Endothelial cell of umbilical vein (primary cell): ENCODE measurements at regions not wholly inside any gene's neighbourhood (a gene's known extent, or its start where the extent isn't known, plus 50 kb on each side); places are given as distances from the start of the nearest gene placed in this dataset.

Experiments used
- BruUV-seq: library from RNA; stranded (reverse); fragments of 400-500 nt; replicated peaks from 2 replicates; lab custom pipeline; 2021; lab: Mats Ljungman, UMichigan
- CTCF ChIA-PET: fragments of 300-600, 350-600 bp; sonication (Branson Sonifier 250); formaldehyde crosslinking; loops from one replicate; lab custom pipeline; 2021; ENCODE audit warnings: antibody characterized with exemption, inconsistent platforms; lab: Charles Lee
- POLR2A ChIA-PET: fragments of 300-600, 350-600 bp; sonication (Branson Sonifier 250); formaldehyde crosslinking; loops from one replicate; lab custom pipeline; 2021; ENCODE audit warnings: antibody characterized with exemption, inconsistent platforms; lab: Charles Lee
- DNase-seq: peaks from one replicate; pipeline ENCODE4 v3.0.0-alpha.2; 2011; ENCODE audit warnings: low read depth, low spot score
- FAIRE-seq: peaks from 2 replicates; lab custom pipeline; 2011; peaks lifted over from hg19 to GRCh38; lab: Jason Lieb, UNC
- H2AFZ ChIP-seq: 2 replicates; pipeline ENCODE4 v1.6.0; 2012; ENCODE audit warnings: low read depth, low read length, control low read depth, inconsistent platforms
- H3K27ac ChIP-seq: 2 replicates; pipeline ENCODE4 v1.5.1; 2011; ENCODE audit warnings: low read depth, mild to moderate bottlenecking, control low read depth, low read length, moderate library complexity; ENCODE audit not compliant: insufficient read depth
- H3K27me3 ChIP-seq, 2 experiments: 2 replicates each; pipeline versions ENCODE4 v1.6.0 to v1.6.1; 2011; ENCODE audit warnings: low read length in 2 of 2, mixed read lengths in 1 of 2; ENCODE audit not compliant: control insufficient read depth in 2 of 2, insufficient read depth in 2 of 2
- H3K36me3 ChIP-seq, 2 experiments: 2 replicates in 1 of 2; 3 replicates in 1 of 2; pipeline ENCODE4 v1.5.1; 2011; ENCODE audit warnings: low read length in 2 of 2, mild to moderate bottlenecking in 1 of 2, moderate library complexity in 1 of 2; ENCODE audit not compliant: control insufficient read depth in 2 of 2, insufficient read depth in 2 of 2; ENCODE audit errors: extremely low read depth in 1 of 2
- H3K4me1 ChIP-seq: 3 replicates; pipeline ENCODE4 v1.5.1; 2011; ENCODE audit warnings: mild to moderate bottlenecking, low read length; ENCODE audit not compliant: control insufficient read depth, insufficient read depth; ENCODE audit errors: extremely low read depth
- H3K4me2 ChIP-seq: 2 replicates; pipeline ENCODE4 v1.6.1; 2011; ENCODE audit warnings: low read length, control low read depth, mixed read lengths; ENCODE audit not compliant: insufficient read depth
- H3K4me3 ChIP-seq, 3 experiments: fragments of 200-600 bp in 1 of 3; sonication (generic), shearing (Covaris generic) in 1 of 3; replicated peaks in 1 of 3; 2 replicates each; pipeline ENCODE4 v1.5.1; 2011 to 2016; ENCODE audit warnings: control low read depth in 3 of 3, low read length in 3 of 3, mild to moderate bottlenecking in 2 of 3, inconsistent platforms in 1 of 3, low read depth in 1 of 3, moderate library complexity in 1 of 3; ENCODE audit not compliant: insufficient read depth in 1 of 3
- H3K79me2 ChIP-seq: 2 replicates; pipeline ENCODE4 v1.6.0; 2012; ENCODE audit warnings: low read length, inconsistent platforms; ENCODE audit not compliant: control insufficient read depth, insufficient read depth
- H3K9ac ChIP-seq: replicated peaks from 2 replicates; pipeline ENCODE3; 2011; ENCODE audit warnings: low read length, control low read depth; ENCODE audit not compliant: insufficient read depth; ENCODE audit errors: extremely low read depth
- H3K9me1 ChIP-seq: replicated peaks from 3 replicates; pipeline ENCODE4 v1.6.0; 2011; ENCODE audit warnings: mild to moderate bottlenecking, low read length; ENCODE audit not compliant: control insufficient read depth, insufficient read depth; ENCODE audit errors: extremely low read depth
- H3K9me3 ChIP-seq: replicated peaks from 2 replicates; pipeline ENCODE4 v1.5.1; 2012; ENCODE audit warnings: low read length, inconsistent platforms; ENCODE audit not compliant: control insufficient read depth, insufficient read depth
- H4K20me1 ChIP-seq: replicated peaks from 2 replicates; pipeline ENCODE3; 2011; ENCODE audit warnings: mild to moderate bottlenecking, low read length; ENCODE audit not compliant: control insufficient read depth, insufficient read depth; ENCODE audit errors: extremely low read depth
- EZH2 ChIP-seq: IDR thresholded peaks from 2 replicates; pipeline ENCODE4 v1.6.1; 2012; ENCODE audit warnings: borderline replicate concordance, low read depth, mild to moderate bottlenecking, moderate library complexity, low read length, inconsistent platforms; ENCODE audit not compliant: severe bottlenecking
- FOS ChIP-seq: IDR thresholded peaks from 2 replicates; pipeline ENCODE4 v1.6.1; 2011; ENCODE audit warnings: mild to moderate bottlenecking, low read length, moderate library complexity, borderline replicate concordance; ENCODE audit not compliant: insufficient read depth
- GATA2 ChIP-seq: IDR thresholded peaks from 2 replicates; pipeline ENCODE4 v1.7.0; 2011; ENCODE audit warnings: low read depth, mild to moderate bottlenecking, moderate library complexity, mixed read lengths, low read length; ENCODE audit not compliant: insufficient read length, insufficient read depth
- JUN ChIP-seq: IDR thresholded peaks from 2 replicates; pipeline ENCODE4 v1.6.1; 2011; ENCODE audit warnings: borderline replicate concordance, low read depth; ENCODE audit not compliant: insufficient read length, insufficient read depth
- MYC ChIP-seq: IDR thresholded peaks from one replicate; pipeline ENCODE4 v1.6.1; 2011; ENCODE audit warnings: mild to moderate bottlenecking, low read depth, low read length
- POLR2A ChIP-seq: IDR thresholded peaks from 2 replicates; pipeline ENCODE4 v1.6.1; 2012; ENCODE audit warnings: low read depth, mild to moderate bottlenecking, control low read depth, low read length
- POLR2AphosphoS5 ChIP-seq: IDR thresholded peaks from 2 replicates; pipeline ENCODE4 v1.6.1; 2012; ENCODE audit warnings: low read depth, mild to moderate bottlenecking, control low read depth, low read length, moderate library complexity; ENCODE audit not compliant: insufficient read depth
- dilution Hi-C: fragments of 300-500 bp; cut with MboI; formaldehyde crosslinking; loops from one replicate; pipeline ENCODE4 v1.15.0; 2019; ENCODE audit warnings: low sequenced_read_pairs; ENCODE audit not compliant: extremely low pct_ligation_motif_present
- intact Hi-C: fragments of 100-400 bp; cut with micrococcal nuclease; formaldehyde crosslinking; loops from one replicate; pipeline ENCODE4 v1.10.0; 2022
- TF ChIP-seq, protein P1 (sequence below), 2 donors: IDR thresholded peaks; 1 replicate in 1 of 2; 2 replicates in 1 of 2; pipeline ENCODE4 v1.5.1; 2011; ENCODE audit warnings: low read length in 2 of 2, mild to moderate bottlenecking in 2 of 2, moderate library complexity in 2 of 2, control low read depth in 1 of 2, inconsistent platforms in 1 of 2, low read depth in 1 of 2; ENCODE audit not compliant: insufficient read depth in 1 of 2; ENCODE audit errors: extremely low read depth in 1 of 2
- TF ChIP-seq, protein P2 (sequence below): IDR thresholded peaks from 2 replicates; pipeline ENCODE4 v1.6.1; 2011; ENCODE audit not compliant: insufficient read depth, insufficient read length

DNA sequence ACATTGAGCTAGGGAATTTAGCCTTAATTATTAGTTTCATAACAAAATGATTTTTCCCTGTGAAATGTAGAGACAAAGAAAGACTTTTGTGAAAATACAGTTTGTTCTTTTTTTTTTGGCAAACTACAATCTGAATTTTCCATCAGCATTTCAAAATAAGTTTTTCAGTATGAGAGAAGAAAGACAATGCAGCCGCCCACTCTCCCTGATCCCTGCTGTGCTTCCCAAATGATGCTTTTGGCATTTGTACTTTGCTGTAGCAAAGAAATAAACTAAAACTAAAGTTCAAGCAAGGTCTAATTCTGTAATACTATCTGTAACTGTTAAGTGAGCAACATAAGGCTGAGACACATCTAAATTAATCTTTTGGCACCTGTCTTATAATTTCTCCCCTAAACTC is 782.2 kb downstream of the VGLL3 start:
- no peak overlapping the region for H3K27ac ChIP-seq
- dilution Hi-C loops: no loop called here
- no TSS peak for BruUV-seq
- no peaks in the 10 kb centered on the region for H3K27me3 ChIP-seq
- H3K4me1 ChIP-seq: no peaks in the 10 kb centered on the region
- no peak overlapping the region for H3K4me2 ChIP-seq
- H4K20me1 ChIP-seq: no peaks in the 10 kb centered on the region
- H3K9ac ChIP-seq: no peak overlapping the region
- H3K4me3 ChIP-seq: no peak overlapping the region
- no peak for FAIRE-seq
- TF ChIP-seq JUN (no peak), POLR2AphosphoS5 (no peak), MYC (no peak), GATA2 (no peak), FOS (no peak), EZH2 (no peak), POLR2A (no peak)
- TF ChIP-seq, protein P1, sequence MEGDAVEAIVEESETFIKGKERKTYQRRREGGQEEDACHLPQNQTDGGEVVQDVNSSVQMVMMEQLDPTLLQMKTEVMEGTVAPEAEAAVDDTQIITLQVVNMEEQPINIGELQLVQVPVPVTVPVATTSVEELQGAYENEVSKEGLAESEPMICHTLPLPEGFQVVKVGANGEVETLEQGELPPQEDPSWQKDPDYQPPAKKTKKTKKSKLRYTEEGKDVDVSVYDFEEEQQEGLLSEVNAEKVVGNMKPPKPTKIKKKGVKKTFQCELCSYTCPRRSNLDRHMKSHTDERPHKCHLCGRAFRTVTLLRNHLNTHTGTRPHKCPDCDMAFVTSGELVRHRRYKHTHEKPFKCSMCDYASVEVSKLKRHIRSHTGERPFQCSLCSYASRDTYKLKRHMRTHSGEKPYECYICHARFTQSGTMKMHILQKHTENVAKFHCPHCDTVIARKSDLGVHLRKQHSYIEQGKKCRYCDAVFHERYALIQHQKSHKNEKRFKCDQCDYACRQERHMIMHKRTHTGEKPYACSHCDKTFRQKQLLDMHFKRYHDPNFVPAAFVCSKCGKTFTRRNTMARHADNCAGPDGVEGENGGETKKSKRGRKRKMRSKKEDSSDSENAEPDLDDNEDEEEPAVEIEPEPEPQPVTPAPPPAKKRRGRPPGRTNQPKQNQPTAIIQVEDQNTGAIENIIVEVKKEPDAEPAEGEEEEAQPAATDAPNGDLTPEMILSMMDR (IDR thresholded peaks at IDR 0.05; ENCODE audit: extremely low read depth in 1 of 2, insufficient read depth in 1 of 2, low read depth in 1 of 2, low read length in 2 of 2): no peak
- TF ChIP-seq, protein P2, sequence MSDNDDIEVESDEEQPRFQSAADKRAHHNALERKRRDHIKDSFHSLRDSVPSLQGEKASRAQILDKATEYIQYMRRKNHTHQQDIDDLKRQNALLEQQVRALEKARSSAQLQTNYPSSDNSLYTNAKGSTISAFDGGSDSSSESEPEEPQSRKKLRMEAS: no peak
- CTCF ChIA-PET: no interaction called here
- DNase-seq: no peak
- H3K36me3 ChIP-seq: no peaks in the 10 kb centered on the region
- no peak overlapping the region for H2AFZ ChIP-seq
- intact Hi-C loops: no loop called here
- H3K9me1 ChIP-seq: no peaks in the 10 kb centered on the region
- POLR2A ChIA-PET: no interaction called here
- no peaks in the 10 kb centered on the region for H3K79me2 ChIP-seq
- H3K9me3 ChIP-seq: peaks cover 5% of the 10 kb centered on the region
